ENCODE measurements at regions not wholly inside any gene's neighbourhood (a gene's known extent, or its start where the extent isn't known, plus 50 kb on each side); places are given as distances from the start of the nearest gene placed in this dataset.

GRCh38 chr5:166562246-166562645 lies 1729.2 kb upstream of the WWC1 start:
- Histone ChIP-seq H3K4me1 (ENCODE audit: control insufficient read depth, insufficient read depth, low read length) (no peaks in the 10 kb centered on the region), H2AFZ (ENCODE audit: control insufficient read depth, low read depth, low read length) (no peak overlapping the region), H3K27me3 (replicated peaks in 1 of 2; ENCODE audit: control insufficient read depth in 2 of 2, insufficient read depth in 2 of 2, low read length in 1 of 2) (no peaks in the 10 kb centered on the region), H3K9ac (ENCODE audit: control insufficient read depth, insufficient read depth, low read length) (no peak overlapping the region), H4K20me1 (ENCODE audit: control insufficient read depth, insufficient read depth) (no peaks in the 10 kb centered on the region), H3K4me2 (ENCODE audit: control insufficient read depth, insufficient read depth) (no peak overlapping the region), H3K27ac (ENCODE audit: control insufficient read depth, insufficient read depth) (no peak overlapping the region), H3K9me3 (replicated peaks; ENCODE audit: control insufficient read depth, insufficient read depth, low read length) (no peaks in the 10 kb centered on the region), H3K79me2 (ENCODE audit: control insufficient read depth, insufficient read depth, low read length) (no peaks in the 10 kb centered on the region), H3K36me3 (ENCODE audit: control insufficient read depth in 2 of 2, insufficient read depth in 2 of 2, low read length in 1 of 2) (no peaks in the 10 kb centered on the region), H3K4me3 (no peak overlapping the region)
- ChIA-PET RAD21 (ENCODE audit: unreplicated experiment) (no interaction called here), SMC1A (ENCODE audit: uncharacterized antibody, unreplicated experiment) (interaction anchor here (0.7 kb wide), 1 partner anchor 495 kb away, joined by 3 read pairs; no protein-coding TSS in a partner anchor), CTCF (no interaction called here), POLR2A (no interaction called here)
- no peak for FAIRE-seq
- no peak for ATAC-seq
- no peak for DNase-seq (ENCODE audit: low read depth, low spot score)
- TF ChIP-seq POLR2A (IDR thresholded peaks at IDR 0.05; ENCODE audit: low read depth, low read length) (no peak), BRCA1 (IDR thresholded peaks at IDR 0.05; ENCODE audit: low read depth, low read length) (no peak)
- 8% methylated on average over 1 of the region's 1 CpG for WGBS (ENCODE audit: insufficient coverage, insufficient replicate concordance, low lambda C conversion rate, missing lambda C conversion rate)
- BruUV-seq (replicated peaks) = no TSS peak
- in situ Hi-C loops (cut with MboI) = no loop called here
- intact Hi-C loops (cut with micrococcal nuclease; ENCODE audit: unreplicated experiment) = no loop called here

GRCh38 chr5:166566725-166567124 lies 1724.7 kb upstream of the WWC1 start:
- H3K4me2 ChIP-seq (ENCODE audit: control insufficient read depth, insufficient read depth) = no peak overlapping the region
- H3K9ac ChIP-seq (ENCODE audit: control insufficient read depth, insufficient read depth, low read length) = no peak overlapping the region
- no peaks in the 10 kb centered on the region for H3K27me3 ChIP-seq (replicated peaks in 1 of 2; ENCODE audit: control insufficient read depth in 2 of 2, insufficient read depth in 2 of 2, low read length in 1 of 2)
- in situ Hi-C loops (cut with MboI) = no loop called here
- intact Hi-C loops (cut with micrococcal nuclease; ENCODE audit: unreplicated experiment) = no loop called here
- no peak for FAIRE-seq
- POLR2A ChIA-PET = no interaction called here
- no peaks in the 10 kb centered on the region for H3K4me1 ChIP-seq (ENCODE audit: control insufficient read depth, insufficient read depth, low read length)
- H3K4me3 ChIP-seq = no peak overlapping the region
- CTCF ChIA-PET = interaction anchor here (0.5 kb wide), 1 partner anchor 24 kb away, joined by 3 read pairs; no protein-coding TSS in a partner anchor
- RAD21 ChIA-PET (ENCODE audit: unreplicated experiment) = no interaction called here
- no peak overlapping the region for H3K27ac ChIP-seq (ENCODE audit: control insufficient read depth, insufficient read depth)
- TF ChIP-seq FOXM1 (IDR thresholded peaks at IDR 0.05; ENCODE audit: low read depth, low read length) (no peak), YBX1 (IDR thresholded peaks at IDR 0.05) (no peak), TCF7 (IDR thresholded peaks at IDR 0.05; ENCODE audit: borderline replicate concordance) (no peak), GABPA (IDR thresholded peaks at IDR 0.05; ENCODE audit: low read depth) (no peak), SRF (IDR thresholded peaks at IDR 0.05; ENCODE audit: low read depth in 2 of 2, low read length in 2 of 2) (no peak), MEF2B (IDR thresholded peaks at IDR 0.05; ENCODE audit: partially characterized antibody, poor library complexity, severe bottlenecking) (no peak), DPF2 (IDR thresholded peaks at IDR 0.05) (no peak), SIN3A (IDR thresholded peaks at IDR 0.05; ENCODE audit: low read depth, low read length) (no peak), CUX1 (IDR thresholded peaks at IDR 0.05; ENCODE audit: insufficient replicate concordance, low read depth, low read length) (no peak), USF1 (IDR thresholded peaks at IDR 0.05; ENCODE audit: borderline replicate concordance, extremely low read length, insufficient read depth, low read depth, low read length) (no peak), TAF1 (IDR thresholded peaks at IDR 0.05; ENCODE audit: borderline replicate concordance, low read depth, low read length) (no peak)
- DNase-seq (ENCODE audit: low read depth, low spot score) = no peak
- WGBS (ENCODE audit: insufficient coverage, insufficient replicate concordance, low lambda C conversion rate, missing lambda C conversion rate) = 0% methylated on average over 1 of the region's 1 CpG
- no peak for ATAC-seq
- no peaks in the 10 kb centered on the region for H3K9me3 ChIP-seq (replicated peaks; ENCODE audit: control insufficient read depth, insufficient read depth, low read length)
- no peak overlapping the region for H2AFZ ChIP-seq (ENCODE audit: control insufficient read depth, low read depth, low read length)
- SMC1A ChIA-PET (ENCODE audit: uncharacterized antibody, unreplicated experiment) = no interaction called here
- H3K36me3 ChIP-seq (ENCODE audit: control insufficient read depth in 2 of 2, insufficient read depth in 2 of 2, low read length in 1 of 2) = no peaks in the 10 kb centered on the region
- BruUV-seq (replicated peaks) = no TSS peak
- H4K20me1 ChIP-seq (ENCODE audit: control insufficient read depth, insufficient read depth) = no peaks in the 10 kb centered on the region
- no peaks in the 10 kb centered on the region for H3K79me2 ChIP-seq (ENCODE audit: control insufficient read depth, insufficient read depth, low read length)

All from GM12878 (cell line).